ENCODE measurements at regions not wholly inside any gene's neighbourhood (a gene's known extent, or its start where the extent isn't known, plus 50 kb on each side); places are given as distances from the start of the nearest gene placed in this dataset.

DNA sequence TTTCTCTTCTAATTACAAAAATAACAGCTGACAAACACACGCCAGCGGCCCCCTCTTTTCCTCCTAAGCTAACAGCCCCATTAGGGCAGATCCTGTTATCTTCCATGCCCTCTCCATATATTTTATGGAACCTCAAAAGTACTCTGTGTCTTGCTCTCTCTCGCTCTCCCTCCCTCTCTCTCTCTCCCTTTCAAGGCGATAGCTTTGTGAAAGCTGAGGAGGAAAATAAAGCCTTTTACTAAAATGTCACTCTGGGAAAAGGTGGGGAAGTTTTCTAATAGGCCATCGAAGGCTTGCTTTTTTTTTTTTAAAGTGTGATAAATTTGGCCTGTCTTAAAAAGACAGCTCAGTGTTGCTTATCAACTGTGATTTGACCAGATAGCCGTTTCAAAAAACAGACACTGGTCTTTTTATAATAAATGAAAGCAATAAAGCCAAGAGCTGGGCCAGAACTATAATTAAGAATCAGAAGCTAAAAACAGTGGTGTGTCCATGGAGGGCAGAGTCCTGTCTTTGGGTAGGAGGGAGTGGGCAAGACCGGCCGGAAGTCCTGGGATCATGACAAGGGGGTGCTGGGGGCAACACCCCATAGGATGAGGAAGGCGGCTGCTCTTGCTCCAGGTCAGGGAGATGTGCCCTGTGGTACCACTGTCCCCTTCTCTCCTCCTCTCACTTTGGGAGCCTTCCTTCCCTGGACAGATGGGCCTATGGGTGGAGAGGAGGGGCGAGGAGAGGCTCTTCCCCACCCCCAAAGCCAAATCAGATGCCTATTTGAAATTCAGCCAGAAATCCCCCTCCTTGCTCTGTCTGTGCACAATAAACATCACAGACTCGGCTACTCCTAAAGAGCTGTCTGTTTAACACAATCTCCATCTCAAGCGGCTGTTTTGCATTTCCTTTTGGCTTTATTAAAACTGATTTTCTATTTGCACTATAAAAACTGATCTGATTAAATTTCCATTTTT is 267.2 kb downstream of the BUD13 start:
- peak; percentile 22 for DNase-seq (ENCODE audit: low spot score)

DNA sequence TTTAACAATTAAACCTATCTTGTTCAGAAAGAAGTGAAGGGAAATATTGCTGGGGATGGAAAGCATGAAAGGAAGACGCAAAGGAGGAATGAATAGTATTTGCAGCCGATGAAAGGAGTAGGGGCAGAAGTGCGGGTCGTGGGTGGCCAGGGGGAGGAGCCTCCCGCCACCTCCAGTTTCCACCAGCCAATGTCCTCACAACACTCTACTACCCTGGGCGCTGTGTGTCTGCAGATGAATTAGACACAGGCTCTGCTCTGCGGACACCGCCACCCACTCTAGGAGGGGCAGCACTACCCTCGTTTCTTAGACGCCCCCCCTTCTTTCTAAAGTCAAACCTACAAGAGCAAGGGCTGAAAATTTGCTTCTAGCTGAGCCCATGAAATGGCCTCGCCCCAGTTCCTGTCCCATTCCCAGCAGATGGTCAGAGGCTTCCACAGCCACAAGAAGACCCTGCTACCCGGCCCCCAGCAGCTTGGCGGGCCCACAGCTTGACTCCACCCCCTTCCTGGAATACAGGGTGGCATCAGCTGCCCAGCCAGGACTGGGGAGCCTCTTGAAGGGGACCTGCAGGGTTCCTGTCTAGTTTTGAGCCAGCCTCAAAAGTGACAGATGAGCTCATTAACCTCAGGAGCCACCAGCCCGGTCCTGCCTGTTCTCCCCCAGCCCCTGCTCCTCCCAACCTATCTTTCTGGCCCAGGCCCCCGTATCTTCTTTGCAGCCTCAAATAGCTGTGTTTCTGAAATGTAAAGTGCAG is 268.1 kb downstream of the BUD13 start:
- peak; percentile 38 for DNase-seq (ENCODE audit: low spot score)

DNA sequence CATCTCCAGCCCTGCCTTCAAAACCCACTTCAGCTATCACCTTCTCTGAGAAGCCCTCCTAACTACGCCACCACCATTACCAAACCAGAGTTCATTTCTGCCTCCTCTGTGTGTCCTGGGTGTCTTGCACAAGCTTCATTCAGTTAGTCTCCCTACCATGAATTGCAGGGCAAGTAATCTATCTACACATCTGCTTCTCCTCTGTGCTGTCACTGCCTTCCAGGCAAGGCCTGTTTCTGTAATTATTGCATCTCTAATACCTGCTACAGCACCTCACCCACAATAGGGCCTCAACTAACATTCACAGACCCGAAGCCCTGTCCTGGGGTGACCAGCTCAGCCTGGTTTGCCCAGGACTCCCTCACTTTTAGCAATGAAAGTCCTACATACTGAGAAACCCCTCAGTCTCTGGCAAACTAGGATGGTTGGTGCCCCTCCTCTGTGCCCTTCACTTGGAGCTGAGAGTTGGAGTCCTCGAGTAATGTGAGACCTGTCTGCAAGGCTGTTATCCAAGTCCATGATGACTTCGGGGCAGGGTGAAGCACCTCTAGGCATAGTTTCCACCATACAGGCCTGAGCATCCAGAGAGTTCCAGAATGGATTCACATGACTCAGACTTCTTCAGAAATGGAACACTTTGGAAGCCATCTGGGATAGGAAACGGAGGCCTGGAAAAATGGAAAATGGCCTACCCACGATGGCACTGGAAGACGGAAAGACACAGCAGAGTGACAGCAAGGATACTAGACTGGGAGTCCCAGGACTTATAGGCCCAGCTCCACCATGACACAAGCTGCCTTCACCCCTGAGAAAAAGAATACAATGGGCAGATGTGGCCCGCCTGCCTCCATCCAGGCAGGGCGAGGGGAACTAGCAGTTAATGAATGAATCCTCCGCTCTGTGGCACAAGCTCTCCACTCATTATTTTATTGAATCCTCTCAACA is 269.3 kb downstream of the BUD13 start:
- DNase-seq (ENCODE audit: low spot score), result peak; percentile 41

DNA sequence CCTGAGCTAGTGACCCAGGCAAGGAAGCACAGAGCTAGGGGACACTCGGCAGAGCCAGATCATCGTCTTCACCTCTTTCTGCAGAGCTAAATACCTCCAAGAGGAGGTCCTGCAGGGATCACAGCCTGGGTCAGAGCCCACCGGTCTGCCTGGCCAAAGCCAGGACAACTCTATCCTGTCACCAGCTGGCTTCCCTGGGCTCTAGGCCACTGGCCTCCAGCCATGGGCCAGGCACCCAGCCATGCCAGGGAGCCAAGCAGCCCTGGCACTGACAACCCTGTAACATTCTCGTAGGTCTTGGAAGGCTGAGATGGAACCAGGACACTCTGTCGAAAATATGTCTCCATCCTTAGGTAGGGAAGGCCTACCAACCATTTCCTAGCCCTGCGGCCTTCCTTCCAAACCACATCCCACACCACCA is 270.1 kb downstream of the BUD13 start:
- peak; percentile 33 for DNase-seq (ENCODE audit: low spot score)

DNA sequence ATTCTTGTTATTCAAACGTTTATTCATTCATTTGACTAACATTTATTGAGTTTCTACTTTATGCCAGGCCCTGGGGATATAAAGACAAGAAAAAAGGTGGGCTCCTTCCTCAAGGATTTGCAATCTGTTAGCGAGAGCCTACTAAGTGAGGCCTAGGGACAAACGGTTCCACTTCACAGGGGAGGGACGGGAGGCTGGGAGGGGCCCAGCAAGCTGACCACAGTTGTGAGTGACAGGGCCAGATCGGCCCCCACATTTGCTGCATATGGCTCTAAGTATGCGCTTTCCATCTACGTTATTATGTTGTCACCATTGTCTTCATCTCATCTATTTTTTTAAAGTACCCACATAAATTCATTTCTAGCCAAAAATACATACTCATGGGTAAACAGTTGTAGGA is 271.1 kb downstream of the BUD13 start:
- peak; percentile 29 for DNase-seq (ENCODE audit: low spot score)

DNA sequence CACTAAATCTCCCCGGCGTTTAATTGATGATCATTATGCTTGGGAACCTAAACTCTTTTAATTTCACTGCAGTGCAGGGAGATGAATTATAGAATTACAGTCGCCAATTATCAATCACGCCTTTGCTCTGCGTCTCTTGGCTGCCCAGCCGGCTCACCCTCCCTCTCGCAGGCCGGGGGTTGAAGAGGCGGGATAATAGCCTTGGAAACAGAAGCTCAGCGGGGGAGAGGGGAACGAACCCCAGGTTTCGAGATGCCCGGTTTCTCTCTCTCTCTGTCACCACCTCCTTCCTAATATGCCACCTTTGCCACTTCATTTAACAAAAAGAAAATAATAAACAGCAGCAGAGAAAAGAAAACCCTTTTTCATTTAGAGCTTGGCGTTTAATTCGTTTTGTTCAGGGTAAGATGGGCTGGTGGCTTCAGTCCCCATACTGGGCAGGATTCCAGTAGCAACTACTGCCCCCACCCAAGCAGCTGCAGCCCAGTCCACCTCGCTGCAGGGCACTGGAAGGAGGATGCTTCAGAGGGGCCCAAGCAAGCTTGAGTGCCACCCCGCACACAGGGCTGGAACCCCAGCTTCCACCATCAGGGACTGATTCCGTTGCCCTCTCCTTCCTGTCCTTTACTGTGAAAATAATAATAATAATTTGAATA is 271.7 kb downstream of the BUD13 start:
- DNase-seq (ENCODE audit: low spot score), result peak; percentile 59

DNA sequence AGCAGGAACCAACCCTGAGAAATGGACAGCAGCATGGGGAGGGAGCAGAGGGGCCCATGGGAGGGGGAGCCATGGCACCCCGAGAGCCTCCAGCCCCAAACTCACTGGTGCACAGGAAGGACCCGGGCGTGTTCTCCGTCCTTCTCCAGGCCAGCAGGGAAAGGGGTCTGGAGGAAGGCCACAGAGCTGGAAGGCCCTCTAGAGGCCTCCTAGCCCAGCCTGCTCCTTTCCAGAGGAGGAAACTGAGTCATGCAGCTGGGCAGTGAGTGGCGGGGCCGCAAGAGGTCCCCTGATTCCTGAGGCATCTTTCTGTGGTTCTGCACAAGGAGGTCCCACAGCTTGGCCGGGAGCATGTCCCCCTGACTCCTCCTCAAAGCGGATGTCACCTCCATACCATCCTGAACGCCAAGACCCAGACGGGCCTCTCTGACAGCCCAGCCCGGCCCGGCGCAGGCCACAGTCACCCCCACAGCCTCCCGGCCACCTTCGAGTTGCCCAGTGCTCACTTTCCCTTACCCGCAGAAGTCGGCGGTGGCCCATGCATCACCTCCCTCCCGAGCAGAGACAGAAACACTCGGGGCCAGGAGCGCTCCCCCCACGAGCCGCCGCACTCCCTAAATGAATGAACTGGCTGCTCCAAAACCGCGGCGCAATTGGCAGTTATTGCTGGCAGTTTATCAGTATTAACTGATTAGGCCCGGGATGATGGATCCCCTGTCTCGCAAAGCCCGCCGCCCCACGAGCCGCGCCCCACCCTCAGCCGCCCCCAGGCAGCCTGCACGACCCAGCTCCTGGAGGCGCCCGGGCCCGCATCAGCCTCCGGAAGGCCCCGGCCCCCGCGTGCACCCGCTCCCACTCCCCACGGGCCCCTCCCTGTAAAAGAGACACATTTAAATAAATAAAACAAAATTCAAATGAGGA is 272.5 kb downstream of the BUD13 start:
- peak; percentile 49 for DNase-seq (ENCODE audit: low spot score)

DNA sequence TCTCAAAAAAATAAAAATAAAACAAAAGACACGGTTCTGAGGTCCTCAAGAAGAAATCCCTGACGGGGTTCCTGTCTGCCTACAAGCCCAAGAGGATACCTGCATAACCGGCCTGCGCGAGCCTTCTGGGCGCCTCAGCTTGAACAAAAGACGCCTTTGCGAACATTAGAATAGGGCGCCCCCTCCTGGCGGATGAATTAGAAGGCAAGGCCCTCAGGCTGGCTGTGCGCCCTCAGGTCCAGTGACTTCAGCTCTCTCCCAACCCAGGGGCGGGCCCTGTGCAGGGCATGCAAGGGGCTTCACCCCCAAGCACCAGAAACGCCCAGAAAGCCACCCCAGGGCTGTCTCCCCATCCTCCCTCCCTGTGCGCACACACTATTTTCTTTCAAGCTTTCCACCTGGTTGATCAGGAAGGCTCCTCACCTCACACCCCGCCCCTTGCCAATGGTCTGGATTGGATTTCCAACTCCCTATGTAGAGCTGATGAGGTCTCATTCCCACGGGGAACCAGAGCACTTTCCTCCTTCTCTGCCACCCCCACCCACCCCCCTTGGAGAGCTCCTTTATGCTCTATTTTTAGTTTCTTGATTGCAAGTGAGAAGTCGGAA is 273.3 kb downstream of the BUD13 start:
- peak; percentile 92 for DNase-seq (ENCODE audit: low spot score)

DNA sequence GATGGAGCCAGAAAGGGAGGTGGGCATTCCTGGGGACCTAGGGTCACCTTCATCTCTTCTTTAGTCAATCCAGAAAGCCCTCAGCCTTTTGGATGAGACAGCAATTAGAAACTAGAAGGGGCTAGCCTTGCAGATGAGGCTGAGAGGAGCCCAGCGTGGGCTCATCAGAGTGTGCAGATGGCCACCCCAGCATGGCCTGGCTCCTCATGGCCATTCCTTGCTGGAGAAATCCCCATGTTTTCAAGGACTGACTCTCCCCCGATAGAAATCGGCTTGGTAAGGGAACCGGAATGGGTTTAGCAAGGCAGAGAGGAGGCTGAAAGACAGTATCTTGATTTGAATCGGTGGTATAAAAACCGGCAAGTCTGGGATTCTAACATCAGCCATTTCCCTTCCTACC is 274.6 kb downstream of the BUD13 start:
- no peak for DNase-seq (ENCODE audit: low spot score)

DNA sequence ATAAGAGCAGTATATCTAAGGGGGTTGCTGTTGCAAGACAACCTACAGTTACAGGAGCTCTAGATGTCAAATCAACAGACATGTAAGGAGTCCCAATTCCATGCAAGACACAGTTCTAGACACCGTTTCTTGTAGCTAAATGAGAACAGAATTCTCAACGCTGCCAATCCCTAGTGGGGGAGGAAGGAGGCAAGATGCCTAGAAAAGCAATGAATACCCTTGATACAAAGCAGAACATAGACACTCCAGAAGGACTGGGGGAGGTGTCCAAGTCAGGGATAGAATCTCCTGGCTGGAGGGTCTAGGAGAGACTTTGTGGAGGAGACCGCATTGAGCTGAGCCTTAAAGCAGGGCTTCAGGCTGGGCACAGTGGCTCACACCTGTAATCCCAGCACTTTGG is 280.2 kb downstream of the BUD13 start:
- DNase-seq (ENCODE audit: low spot score), result no peak

DNA sequence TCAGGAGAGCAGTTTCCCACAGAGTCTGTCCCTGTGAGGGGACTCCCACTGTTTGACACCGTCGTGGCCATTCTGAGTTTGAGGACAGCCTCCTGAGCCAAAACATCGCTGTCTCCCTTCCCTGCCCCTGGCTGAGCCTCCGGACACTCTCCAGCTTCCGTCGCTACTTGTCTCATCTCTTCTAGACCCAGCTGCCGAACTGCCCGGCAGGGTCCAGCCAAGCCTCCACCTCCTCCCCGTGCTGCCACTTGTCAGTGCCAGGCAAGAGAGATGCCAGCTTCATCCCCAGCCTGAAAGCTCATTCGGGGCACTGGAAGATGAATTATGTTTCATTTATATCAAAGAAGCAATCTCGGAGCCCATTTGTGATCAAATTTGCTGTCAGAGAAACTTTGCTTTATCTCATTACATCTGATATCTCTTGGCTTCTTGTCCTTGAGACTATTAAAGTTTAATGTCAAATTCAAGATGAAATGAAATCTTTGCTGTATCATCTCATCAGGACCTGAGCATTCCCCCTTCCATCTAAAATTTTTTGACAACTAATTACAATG is 283.9 kb downstream of the BUD13 start:
- DNase-seq (ENCODE audit: low spot score), result no peak

DNA sequence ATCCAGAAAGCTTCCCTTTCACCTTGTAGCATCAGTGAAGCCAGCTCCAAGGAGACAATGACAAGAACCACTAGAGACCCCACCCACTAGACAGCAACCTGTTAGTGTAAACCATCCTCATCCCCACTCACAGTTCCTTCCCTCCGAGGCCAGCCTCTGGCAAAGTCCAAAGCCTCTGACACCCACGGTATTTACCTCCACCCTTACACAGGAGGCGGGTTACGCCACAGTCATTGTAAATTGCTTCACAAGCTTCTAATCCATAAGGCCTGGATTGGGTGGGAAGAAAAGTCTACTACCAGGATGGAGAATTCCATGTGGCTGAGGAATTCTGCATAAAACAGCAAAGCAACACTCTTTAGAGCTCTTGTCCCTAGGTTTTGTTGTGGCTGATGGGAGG is 287.4 kb downstream of the BUD13 start:
- no peak for DNase-seq (ENCODE audit: low spot score)

DNA sequence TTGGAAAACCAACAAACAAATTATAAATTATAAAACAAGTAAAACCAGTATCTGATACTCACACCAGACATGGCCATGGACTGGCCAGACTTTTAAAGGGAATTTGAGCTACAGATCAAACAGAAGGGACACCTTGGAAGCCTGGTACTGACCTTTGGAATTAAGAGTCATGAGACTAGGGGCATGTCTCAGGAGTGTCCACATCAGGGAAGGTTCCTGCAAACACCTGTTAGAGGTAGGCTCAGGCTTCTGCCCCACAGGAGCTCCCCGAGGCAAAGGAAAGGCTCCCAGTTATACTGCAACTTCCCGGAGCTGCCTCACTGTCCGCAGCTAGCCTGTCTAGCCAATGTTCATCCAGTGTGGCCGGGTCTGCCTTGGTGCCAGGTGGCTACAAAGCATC is 290.1 kb downstream of the BUD13 start:
- DNase-seq (ENCODE audit: low spot score), result no peak

DNA sequence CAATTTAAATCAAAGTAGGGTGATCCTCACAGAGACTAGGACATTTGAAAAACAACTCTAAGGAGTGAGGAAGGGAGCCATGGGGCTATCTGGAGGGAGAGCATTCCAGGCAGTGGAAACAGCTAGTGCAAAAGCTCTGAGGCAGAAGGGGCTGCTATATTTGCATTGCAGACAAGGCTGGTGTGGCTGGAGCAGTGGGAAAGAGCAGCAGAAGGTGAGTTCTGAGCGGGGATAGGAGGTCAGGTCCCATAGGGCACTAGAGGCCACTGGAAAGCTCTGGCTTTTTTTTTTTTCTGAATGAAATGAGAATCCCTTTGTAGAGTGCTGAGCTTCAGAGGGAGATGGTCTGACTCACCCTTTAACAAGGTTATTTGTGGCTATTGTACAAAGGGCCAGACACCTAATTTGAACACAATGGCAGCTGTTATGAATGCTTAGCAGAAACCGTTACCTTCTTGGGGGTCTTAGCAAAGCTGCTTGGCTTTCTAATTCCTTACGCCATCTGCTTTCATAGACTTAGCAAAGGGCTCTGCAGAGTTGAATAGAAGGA is 291.6 kb downstream of the BUD13 start:
- no peak for DNase-seq (ENCODE audit: low spot score)

DNA sequence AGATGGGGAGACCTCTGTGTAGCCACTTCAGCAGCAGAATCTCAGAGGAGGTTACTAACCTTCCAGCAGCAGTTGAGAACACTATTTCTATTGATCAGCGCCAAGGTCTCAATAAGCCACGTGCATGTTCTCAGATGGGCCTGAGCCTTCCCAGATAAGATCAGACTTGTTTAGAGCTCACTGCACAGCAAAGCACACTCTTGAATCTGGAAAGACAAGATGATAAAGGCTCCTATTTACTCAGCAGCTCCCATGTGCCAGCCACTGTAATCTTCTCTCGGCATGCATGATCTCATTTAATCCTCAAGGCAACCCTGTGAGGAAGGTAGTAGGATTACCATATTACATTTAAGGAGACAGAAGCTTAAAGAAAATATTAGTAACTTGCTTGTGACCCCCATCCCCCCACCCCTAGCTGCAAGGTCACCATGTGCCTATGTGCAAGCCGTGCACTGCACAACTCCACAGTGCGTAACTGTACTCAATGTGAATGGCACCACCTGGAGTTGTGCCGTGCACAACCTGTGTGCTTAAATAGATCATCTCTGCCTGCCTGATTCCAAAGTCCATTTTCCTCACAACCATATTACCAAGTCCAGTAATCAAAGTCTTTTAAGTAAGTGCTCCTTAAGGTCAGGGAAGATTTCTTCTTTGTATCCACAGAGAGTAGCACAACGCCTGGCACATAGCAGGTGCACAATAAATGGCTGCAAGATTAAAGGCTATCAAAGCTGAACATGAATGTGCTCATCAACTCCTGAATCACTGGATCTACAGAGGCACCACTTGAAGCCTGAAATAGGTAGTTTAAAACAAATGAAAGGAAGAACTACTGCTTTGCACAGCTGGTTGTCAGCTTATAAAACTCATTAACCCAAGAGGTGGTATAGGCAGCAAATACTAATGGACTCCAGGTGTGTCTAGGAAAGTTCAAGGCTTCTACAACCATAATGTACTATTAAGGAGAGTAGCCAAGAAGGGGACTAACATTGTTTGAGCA is 293.8 kb downstream of the BUD13 start:
- DNase-seq (ENCODE audit: low spot score), result no peak

DNA sequence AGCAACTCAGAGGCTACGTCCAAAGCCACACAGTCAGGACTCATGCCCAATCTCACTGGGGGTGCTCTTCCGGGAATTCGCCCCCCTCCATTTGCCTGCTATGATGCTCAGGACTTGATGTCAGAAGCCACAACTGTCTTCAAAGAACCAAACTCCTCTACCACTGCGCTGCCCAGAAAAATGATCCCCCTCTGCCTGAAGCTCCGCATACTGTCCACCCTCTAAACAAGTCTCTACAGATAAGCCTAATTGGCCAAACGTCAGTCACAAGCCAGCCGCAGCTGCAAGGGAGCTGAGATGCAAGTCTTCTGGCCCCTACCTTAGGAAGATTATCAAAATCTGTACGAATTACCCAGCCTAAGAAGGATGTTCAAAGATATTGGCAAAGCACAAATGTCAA is 294.6 kb downstream of the BUD13 start:
- no peak for DNase-seq (ENCODE audit: low spot score)

DNA sequence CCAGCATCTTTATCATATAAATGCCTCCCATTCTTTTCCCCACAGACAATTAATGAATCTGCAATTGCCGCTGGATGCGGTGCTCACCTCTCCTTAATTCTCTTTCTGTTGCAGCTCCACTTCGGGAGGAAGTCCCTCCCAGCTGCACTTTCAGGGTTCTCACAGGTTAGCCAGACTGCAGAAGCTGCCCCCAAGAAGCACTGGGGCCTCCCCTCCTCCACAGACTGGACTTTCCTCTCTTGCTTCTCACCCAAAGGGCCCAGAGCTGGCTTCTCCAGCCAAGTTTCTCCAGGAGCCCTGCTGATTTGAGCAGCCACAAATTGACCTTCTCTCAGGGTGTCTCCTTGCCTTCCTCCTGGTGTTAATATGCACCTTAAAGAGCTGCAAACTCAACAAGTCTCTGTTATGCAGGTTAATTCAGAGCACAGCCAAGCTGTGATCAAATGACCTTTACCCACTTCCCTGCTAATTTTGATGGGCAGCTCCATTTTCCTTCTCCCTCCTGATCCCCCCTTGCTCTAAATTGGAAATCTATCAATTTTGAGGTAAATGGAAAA is 298.9 kb downstream of the BUD13 start:
- DNase-seq (ENCODE audit: low spot score), result no peak
